Common myeloid progenitor, CD34-positive (primary cell): ENCODE measurements at regions not wholly inside any gene's neighbourhood (a gene's known extent, or its start where the extent isn't known, plus 50 kb on each side); places are given as distances from the start of the nearest gene placed in this dataset.

ENCODE experiments used
- CTCF ChIA-PET: fragments of 350-600 bp; sonication (Branson Sonifier 250); formaldehyde crosslinking; loops from one replicate; lab custom pipeline; 2021; ENCODE audit warnings: antibody characterized with exemption; lab: Charles Lee
- POLR2A ChIA-PET: fragments of 350-600 bp; sonication (Branson Sonifier 250); formaldehyde crosslinking; loops from one replicate; lab custom pipeline; 2021; ENCODE audit warnings: antibody characterized with exemption; lab: Charles Lee
- DNase-seq, 3 donors: peaks; one replicate each; pipeline versions ENCODE4 v3.0.0 to v3.0.0-alpha.2; 2013
- H3K27ac ChIP-seq, 2 experiments: 1 replicate in 1 of 2; 2 replicates in 1 of 2; pipeline ENCODE4 v1.7.0; 2013; ENCODE audit warnings: inconsistent platforms in 2 of 2, low read length in 2 of 2, mild to moderate bottlenecking in 2 of 2, low read depth in 1 of 2, moderate library complexity in 1 of 2; ENCODE audit not compliant: severe bottlenecking in 2 of 2, insufficient read depth in 1 of 2, poor library complexity in 1 of 2
- H3K27me3 ChIP-seq, 5 experiments: replicated peaks in 2 of 5; 1 replicate in 3 of 5; 2 replicates in 2 of 5; pipeline versions ENCODE4 v1.6.1 to v1.7.0; 2013; ENCODE audit warnings: low read length in 4 of 5, mild to moderate bottlenecking in 2 of 5, moderate library complexity in 2 of 5, inconsistent platforms in 1 of 5; ENCODE audit not compliant: insufficient read depth in 5 of 5, control insufficient read depth in 4 of 5
- H3K36me3 ChIP-seq, 4 experiments: 1 replicate in 2 of 4; 2 replicates in 2 of 4; pipeline versions ENCODE4 v1.6.1 to v1.7.0; 2013; ENCODE audit warnings: low read length in 3 of 4, control low read depth in 1 of 4, mild to moderate bottlenecking in 1 of 4; ENCODE audit not compliant: control insufficient read depth in 4 of 4, insufficient read depth in 4 of 4
- H3K4me1 ChIP-seq, 4 experiments: 1 replicate in 3 of 4; 2 replicates in 1 of 4; pipeline versions ENCODE4 v1.6.1 to v1.7.1; 2013; ENCODE audit warnings: low read length in 3 of 4, mild to moderate bottlenecking in 3 of 4, control low read depth in 1 of 4, inconsistent platforms in 1 of 4, moderate library complexity in 1 of 4; ENCODE audit not compliant: control insufficient read depth in 4 of 4, insufficient read depth in 4 of 4; ENCODE audit errors: control extremely low read depth in 1 of 4
- H3K4me3 ChIP-seq, 7 experiments: 1 replicate in 4 of 7; 2 replicates in 3 of 7; pipeline versions ENCODE4 v1.5.1 to v1.7.0; 2013; ENCODE audit warnings: mild to moderate bottlenecking in 7 of 7, low read length in 6 of 7, moderate library complexity in 6 of 7, inconsistent platforms in 2 of 7, low read depth in 2 of 7, control low read depth in 1 of 7; ENCODE audit not compliant: insufficient read depth in 4 of 7, control insufficient read depth in 1 of 7; ENCODE audit errors: extremely low read depth in 1 of 7
- H3K9me3 ChIP-seq, 5 experiments: 1 replicate in 4 of 5; 2 replicates in 1 of 5; pipeline versions ENCODE4 v1.6.1 to v1.7.1; 2013; ENCODE audit warnings: low read length in 4 of 5, mild to moderate bottlenecking in 2 of 5, inconsistent platforms in 1 of 5, low read depth in 1 of 5, moderate library complexity in 1 of 5; ENCODE audit not compliant: control insufficient read depth in 4 of 5, insufficient read depth in 2 of 5; ENCODE audit errors: control extremely low read depth in 1 of 5
- WGBS: methylation state at CpG from one replicate; pipeline ENCODE4 v1.1.5; 2013; ENCODE audit not compliant: insufficient coverage; 5-methylcytosine and 5-hydroxymethylcytosine counted together

DNA sequence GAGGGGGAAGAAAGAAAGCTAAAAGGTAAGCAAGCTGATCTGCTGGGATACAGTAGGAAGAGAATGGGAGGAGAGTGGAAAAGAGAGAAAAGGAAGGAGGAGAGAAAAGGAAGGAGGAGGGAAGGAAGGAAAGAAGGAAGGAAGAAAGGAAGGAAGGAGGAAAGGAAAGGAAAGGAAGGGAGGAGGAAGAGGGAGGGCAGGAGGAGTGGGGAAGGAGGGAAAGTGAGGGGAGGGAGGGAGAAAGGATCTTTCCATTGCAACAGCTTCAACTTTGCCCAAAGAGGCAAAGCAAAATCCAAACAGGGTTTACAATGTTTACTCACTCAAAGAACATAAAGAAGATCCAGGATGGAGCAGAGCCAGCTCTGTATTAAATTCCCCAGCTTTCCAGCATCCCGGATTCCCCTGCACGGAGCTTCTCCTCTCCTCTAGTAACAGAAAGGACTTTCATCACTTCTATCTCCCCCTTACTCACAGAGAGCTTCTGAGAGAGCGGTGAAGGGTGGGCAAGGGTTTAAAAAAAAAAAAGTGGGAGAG is 494.2 kb upstream of the PROK2 start:
- POLR2A ChIA-PET: interaction anchor here (1.1 kb wide), 1 partner anchor 8 kb away, joined by 8 read pairs; no protein-coding TSS in a partner anchor
- Histone ChIP-seq H3K4me1 (peaks cover 9 to 35% (median 29%) of the 10 kb centered on the region in 4 experiments), H3K4me3 (no peak overlapping the region), H3K9me3 (peaks cover 0 to 7% (median 0%) of the 10 kb centered on the region in 5 experiments), H3K36me3 (no peaks in the 10 kb centered on the region), H3K27me3 (no peaks in the 10 kb centered on the region), H3K27ac (no peak overlapping the region)
- WGBS: no CpG with 5 or more reads among the region's 3 CpGs
- no peak for DNase-seq
- CTCF ChIA-PET: interaction anchor here (0.7 to 2.0 kb wide), 7 partner anchors 10 to 386 kb away, joined by 3 to 9 read pairs (median 3); no protein-coding TSS in a partner anchor

DNA sequence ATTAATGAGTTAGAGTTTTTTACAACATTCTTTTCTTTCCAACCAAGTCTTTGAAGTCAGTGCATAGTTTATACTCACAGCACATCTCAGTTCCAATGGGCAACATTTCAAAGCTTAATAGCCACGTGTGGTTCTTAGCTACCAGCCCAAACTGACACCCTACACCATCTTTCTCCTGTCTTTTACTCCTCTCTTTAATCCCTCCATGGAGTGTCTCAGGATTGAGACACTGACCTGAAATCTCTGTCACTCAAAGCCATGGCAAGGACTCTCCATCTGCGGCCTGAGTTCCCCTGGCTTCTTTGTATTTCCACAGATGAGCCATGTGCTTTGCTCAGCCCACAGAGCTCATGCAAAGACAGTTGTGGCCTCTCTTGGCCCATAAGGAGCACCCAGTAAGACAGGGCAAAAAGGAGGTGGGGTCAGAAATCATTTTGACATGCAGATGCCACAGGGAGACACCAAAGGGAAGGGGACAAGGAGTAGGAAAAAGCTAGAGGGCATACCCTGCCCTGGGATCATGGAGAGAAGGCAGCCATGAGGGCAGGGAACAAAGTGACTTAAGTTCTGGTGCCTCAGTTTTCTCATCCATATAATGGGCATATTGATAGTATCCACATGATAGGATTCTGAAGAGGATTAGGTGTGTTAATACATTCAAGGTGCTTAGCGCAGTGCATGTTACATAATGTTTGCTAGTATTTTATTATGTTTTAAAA is 493.6 kb upstream of the PROK2 start:
- no peaks in the 10 kb centered on the region for H3K27me3 ChIP-seq
- no peak overlapping the region for H3K4me3 ChIP-seq
- CTCF ChIA-PET: interaction anchor here (0.7 to 2.0 kb wide), 8 partner anchors 10 to 386 kb away, joined by 3 to 9 read pairs (median 3); no protein-coding TSS in a partner anchor
- POLR2A ChIA-PET: no interaction called here
- peaks cover 0 to 7% (median 0%) of the 10 kb centered on the region in 5 experiments for H3K9me3 ChIP-seq
- no peak overlapping the region for H3K27ac ChIP-seq
- H3K4me1 ChIP-seq: peaks cover 15 to 42% (median 35%) of the 10 kb centered on the region in 4 experiments
- H3K36me3 ChIP-seq: no peaks in the 10 kb centered on the region
- DNase-seq: no peak
- WGBS: 87% methylated on average over 3 of the region's 3 CpGs

DNA sequence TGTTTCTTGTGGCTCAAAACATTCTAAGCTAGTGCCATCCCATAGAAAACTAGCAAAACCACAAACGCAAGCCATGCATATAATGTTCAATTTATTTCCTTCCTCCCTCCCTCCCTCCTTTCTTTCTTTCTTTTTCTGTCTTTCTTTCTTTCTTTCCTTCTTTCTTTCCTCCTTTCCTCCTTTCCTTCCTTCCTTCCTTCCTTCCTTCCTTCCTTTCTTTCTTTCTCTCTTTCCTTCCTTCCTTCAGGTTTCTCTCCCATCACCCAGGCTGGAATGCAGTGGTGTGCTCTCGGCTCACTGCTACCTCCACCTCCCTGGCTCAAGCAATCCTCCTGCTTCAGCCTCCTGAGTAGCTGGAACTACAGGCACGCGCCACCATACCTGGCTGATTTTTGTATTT is 492.8 kb upstream of the PROK2 start:
- Histone ChIP-seq H3K9me3 (peaks cover 0 to 7% (median 0%) of the 10 kb centered on the region in 5 experiments), H3K27ac (no peak overlapping the region), H3K36me3 (no peaks in the 10 kb centered on the region), H3K4me3 (no peak overlapping the region), H3K27me3 (no peaks in the 10 kb centered on the region), H3K4me1 (peaks cover 21 to 50% (median 43%) of the 10 kb centered on the region in 4 experiments)
- POLR2A ChIA-PET: no interaction called here
- CTCF ChIA-PET: interaction anchor here (0.9 to 1.6 kb wide), 3 partner anchors 13 to 69 kb away, joined by 3 read pairs; no protein-coding TSS in a partner anchor
- 63% methylated on average over 1 of the region's 4 CpGs for WGBS
- DNase-seq: no peak

DNA sequence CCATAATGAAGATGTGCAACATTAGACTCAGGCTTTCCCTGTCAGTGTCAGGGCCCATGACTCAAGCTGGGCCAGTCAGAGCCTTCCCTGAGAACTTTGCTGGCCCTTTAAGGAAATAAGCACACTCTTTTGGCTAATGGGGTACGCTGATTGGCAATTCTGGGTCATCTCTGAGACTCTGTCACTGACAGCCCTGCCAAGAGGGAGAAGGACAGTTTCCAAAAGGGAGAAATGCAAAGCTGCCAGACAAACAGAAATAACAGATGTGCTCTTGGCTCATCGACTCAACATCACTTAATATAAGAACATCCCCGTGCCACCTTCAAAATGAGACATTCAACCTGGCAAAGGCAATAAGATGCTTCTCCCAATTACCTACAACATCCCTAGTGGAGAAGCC is 491.9 kb upstream of the PROK2 start:
- Histone ChIP-seq H3K9me3 (no peaks in the 10 kb centered on the region), H3K4me3 (no peak overlapping the region), H3K36me3 (no peaks in the 10 kb centered on the region), H3K27ac (no peak overlapping the region), H3K27me3 (no peaks in the 10 kb centered on the region), H3K4me1 (peaks cover 21 to 55% (median 50%) of the 10 kb centered on the region in 4 experiments)
- no peak for DNase-seq
- POLR2A ChIA-PET: no interaction called here
- 91% methylated on average over 1 of the region's 3 CpGs for WGBS
- CTCF ChIA-PET: interaction anchor here (0.9 to 1.0 kb wide), 3 partner anchors 10 to 34 kb away, joined by 3 read pairs; no protein-coding TSS in a partner anchor

DNA sequence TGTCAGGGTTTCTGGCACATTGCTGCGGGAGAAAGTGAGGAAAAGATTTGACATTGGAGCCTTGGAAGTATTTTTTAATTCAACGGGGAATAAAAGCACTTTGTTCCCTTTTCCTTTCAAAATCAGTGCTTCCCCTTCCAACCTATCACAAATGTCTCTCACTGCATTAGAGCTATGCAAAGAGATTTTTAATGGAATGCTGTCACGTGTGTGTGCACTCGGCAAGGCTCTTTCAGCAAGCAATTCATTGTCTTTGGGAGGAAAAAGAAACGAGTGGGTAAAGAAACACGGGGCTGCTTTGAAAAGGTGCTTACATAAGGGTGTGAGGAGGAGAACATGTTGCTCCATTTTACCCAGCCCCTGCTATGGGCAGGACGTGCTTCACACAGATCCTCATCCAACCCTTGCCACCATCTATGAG is 490.4 kb upstream of the PROK2 start:
- no peak for DNase-seq
- Histone ChIP-seq H3K9me3 (no peaks in the 10 kb centered on the region), H3K27me3 (no peaks in the 10 kb centered on the region), H3K27ac (no peak overlapping the region), H3K4me1 (peaks cover 17 to 55% (median 50%) of the 10 kb centered on the region in 4 experiments), H3K4me3 (no peak overlapping the region), H3K36me3 (no peaks in the 10 kb centered on the region)
- ChIA-PET POLR2A (no interaction called here), CTCF (no interaction called here)
- 91% methylated on average over 4 of the region's 7 CpGs for WGBS

DNA sequence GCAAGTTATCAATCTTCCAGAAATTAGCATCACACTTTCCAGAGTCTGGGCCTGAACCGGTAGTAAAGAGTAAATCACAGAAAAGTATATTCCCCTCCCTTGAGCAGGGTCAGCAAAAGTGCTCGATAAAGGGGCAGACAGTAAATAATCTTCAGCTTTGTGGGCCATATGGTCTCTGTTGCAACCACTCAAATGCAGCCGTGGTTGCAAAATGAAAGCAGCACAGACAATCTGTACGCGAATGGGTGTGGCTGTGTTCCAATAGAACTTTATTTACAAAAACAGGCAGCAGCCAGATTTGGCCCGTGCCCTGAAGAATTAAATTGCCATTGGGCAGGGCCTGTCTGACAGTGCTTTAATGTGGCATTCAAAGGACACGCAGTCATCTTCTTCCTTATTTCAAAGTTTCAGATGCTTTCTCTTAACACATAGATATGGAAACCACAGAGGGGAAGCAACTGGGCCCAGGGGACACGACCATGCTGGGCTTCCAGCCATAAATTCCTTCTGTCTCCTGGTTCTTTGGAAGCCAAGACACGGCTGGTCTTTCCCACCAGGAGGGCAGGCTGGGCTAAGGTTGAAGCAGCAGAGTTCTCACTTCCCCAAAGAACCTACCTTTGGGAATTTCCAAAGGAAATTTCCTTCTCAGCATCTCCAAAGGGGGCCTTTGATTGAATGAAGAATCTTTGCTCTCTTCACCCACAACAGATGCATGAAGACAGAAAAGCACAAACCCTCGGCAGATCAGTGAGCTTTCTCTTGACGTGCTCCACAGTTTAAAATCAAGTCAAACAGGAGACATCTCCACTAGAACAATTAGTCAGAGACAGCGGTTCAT is 489.8 kb upstream of the PROK2 start:
- WGBS: 28% methylated on average over 11 of the region's 12 CpGs
- no peaks in the 10 kb centered on the region for H3K9me3 ChIP-seq
- no peaks in the 10 kb centered on the region for H3K36me3 ChIP-seq
- H3K27me3 ChIP-seq: no peaks in the 10 kb centered on the region
- H3K4me1 ChIP-seq: peaks cover 17 to 57% (median 54%) of the 10 kb centered on the region in 4 experiments
- ChIA-PET CTCF (no interaction called here), POLR2A (no interaction called here)
- no peak overlapping the region for H3K27ac ChIP-seq
- peak overlapping the region in 2 of 7 experiments; percentile 0 to 6 for H3K4me3 ChIP-seq
- DNase-seq: peak; percentile 57 to 93 (median 89)
